Peyer's patch (tissue), 4 donors: ENCODE measurements at regions not wholly inside any gene's neighbourhood (a gene's known extent, or its start where the extent isn't known, plus 50 kb on each side); places are given as distances from the start of the nearest gene placed in this dataset.
"Not testable (repeated sequence)": the region's sequence is repeated elsewhere in the genome, so short reads cannot be mapped to it uniquely, and the experiment has no call there.

ENCODE experiments used
- POLR2A ChIP-seq, 2 donors: fragments of 450-650 bp; IDR thresholded peaks; one replicate each; pipeline ENCODE4 v1.5.1; 2017; ENCODE audit warnings: antibody characterized with exemption in 2 of 2, mild to moderate bottlenecking in 2 of 2, moderate library complexity in 2 of 2
- TF ChIP-seq, protein P1 (sequence below), 6 experiments: fragments of 450-650 bp in 4 of 6; fragments of 200-600 bp in 2 of 6; sonication (generic) in 1 of 6; IDR thresholded peaks; one replicate each; pipeline ENCODE4 v1.5.1; 2017 to 2019; ENCODE audit warnings: antibody characterized with exemption in 6 of 6, mild to moderate bottlenecking in 3 of 6, moderate library complexity in 1 of 6

DNA sequence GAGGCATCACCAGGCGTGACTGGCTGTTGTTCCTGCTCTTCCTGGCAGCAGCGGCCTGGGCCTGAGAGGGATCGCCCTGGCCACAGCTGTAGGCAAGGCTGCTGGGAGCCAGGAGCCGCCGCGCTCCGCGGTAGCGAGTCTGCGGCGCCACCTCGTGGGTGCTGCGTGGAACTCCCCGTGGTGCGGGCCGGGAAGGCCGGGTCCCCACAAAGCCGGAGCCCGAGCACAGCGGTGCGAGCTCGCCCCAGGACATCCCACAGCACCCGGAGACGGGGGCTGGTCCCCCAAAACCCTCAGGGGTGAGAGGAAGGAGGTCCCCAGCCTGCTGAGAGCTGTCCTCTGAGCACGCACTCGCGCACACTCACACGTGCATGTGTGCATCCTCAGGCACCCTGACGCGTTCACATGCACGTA lies 320.0 kb upstream of the PLGLB1 start:
- TF ChIP-seq, protein P1, sequence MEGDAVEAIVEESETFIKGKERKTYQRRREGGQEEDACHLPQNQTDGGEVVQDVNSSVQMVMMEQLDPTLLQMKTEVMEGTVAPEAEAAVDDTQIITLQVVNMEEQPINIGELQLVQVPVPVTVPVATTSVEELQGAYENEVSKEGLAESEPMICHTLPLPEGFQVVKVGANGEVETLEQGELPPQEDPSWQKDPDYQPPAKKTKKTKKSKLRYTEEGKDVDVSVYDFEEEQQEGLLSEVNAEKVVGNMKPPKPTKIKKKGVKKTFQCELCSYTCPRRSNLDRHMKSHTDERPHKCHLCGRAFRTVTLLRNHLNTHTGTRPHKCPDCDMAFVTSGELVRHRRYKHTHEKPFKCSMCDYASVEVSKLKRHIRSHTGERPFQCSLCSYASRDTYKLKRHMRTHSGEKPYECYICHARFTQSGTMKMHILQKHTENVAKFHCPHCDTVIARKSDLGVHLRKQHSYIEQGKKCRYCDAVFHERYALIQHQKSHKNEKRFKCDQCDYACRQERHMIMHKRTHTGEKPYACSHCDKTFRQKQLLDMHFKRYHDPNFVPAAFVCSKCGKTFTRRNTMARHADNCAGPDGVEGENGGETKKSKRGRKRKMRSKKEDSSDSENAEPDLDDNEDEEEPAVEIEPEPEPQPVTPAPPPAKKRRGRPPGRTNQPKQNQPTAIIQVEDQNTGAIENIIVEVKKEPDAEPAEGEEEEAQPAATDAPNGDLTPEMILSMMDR (IDR thresholded peaks at IDR 0.05) = peak in 5 of 6 experiments; percentile 16 to 52 (median 29)
- TF ChIP-seq POLR2A (IDR thresholded peaks at IDR 0.05) = not testable (repeated sequence)
